ENCODE measurements at regions not wholly inside any gene's neighbourhood (a gene's known extent, or its start where the extent isn't known, plus 50 kb on each side); places are given as distances from the start of the nearest gene placed in this dataset.

DNA sequence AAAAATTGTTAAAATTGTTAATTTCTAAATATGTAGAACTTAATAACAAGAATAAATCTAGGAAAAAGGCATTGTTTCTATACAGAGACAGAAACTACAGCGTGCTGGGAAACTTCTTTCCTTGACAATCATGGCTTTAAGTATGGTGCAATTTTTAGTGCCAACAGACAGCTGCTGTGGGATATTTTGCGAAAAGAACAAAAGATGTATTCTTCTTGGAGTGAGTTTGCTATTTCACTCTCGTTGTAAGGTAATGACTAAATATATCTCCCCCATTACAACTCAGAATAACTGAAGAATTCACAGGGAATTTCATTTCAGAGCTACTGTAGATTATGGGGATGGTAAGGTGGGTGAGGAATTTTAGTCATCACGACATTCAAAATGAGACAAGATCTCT is 2055.0 kb upstream of the ACO1 start:
- Histone ChIP-seq H4K20me1 (ENCODE audit: insufficient read depth, low read length, poor library complexity, severe bottlenecking) (no peaks in the 10 kb centered on the region), H3F3A (ENCODE audit: low read depth) (no peaks in the 10 kb centered on the region), H3K4me3 (ENCODE audit: low read length, poor library complexity, severe bottlenecking) (no peak overlapping the region), H3K9ac (ENCODE audit: low read depth, low read length, poor library complexity, severe bottlenecking) (no peak overlapping the region), H3K9me3 (ENCODE audit: insufficient read depth, low read depth, low read length) (no peaks in the 10 kb centered on the region), H2AFZ (ENCODE audit: low read length) (no peak overlapping the region), H3K9me2 (replicated peaks; ENCODE audit: low read depth, low read length) (no peaks in the 10 kb centered on the region), H3K27me3 (ENCODE audit: insufficient read depth, low read length, poor library complexity, severe bottlenecking) (no peaks in the 10 kb centered on the region), H3K4me1 (ENCODE audit: insufficient read depth, low read length, poor library complexity, severe bottlenecking) (no peaks in the 10 kb centered on the region), H3K4me2 (ENCODE audit: low read depth, low read length, poor library complexity, severe bottlenecking) (no peak overlapping the region), H3K79me2 (ENCODE audit: insufficient read depth, low read length) (no peaks in the 10 kb centered on the region), H3K36me3 (ENCODE audit: insufficient read depth, low read length) (no peaks in the 10 kb centered on the region)
- TF ChIP-seq EZH2phosphoT487 (IDR thresholded peaks at IDR 0.05; ENCODE audit: borderline replicate concordance): no peak
- TF ChIP-seq, protein P1, sequence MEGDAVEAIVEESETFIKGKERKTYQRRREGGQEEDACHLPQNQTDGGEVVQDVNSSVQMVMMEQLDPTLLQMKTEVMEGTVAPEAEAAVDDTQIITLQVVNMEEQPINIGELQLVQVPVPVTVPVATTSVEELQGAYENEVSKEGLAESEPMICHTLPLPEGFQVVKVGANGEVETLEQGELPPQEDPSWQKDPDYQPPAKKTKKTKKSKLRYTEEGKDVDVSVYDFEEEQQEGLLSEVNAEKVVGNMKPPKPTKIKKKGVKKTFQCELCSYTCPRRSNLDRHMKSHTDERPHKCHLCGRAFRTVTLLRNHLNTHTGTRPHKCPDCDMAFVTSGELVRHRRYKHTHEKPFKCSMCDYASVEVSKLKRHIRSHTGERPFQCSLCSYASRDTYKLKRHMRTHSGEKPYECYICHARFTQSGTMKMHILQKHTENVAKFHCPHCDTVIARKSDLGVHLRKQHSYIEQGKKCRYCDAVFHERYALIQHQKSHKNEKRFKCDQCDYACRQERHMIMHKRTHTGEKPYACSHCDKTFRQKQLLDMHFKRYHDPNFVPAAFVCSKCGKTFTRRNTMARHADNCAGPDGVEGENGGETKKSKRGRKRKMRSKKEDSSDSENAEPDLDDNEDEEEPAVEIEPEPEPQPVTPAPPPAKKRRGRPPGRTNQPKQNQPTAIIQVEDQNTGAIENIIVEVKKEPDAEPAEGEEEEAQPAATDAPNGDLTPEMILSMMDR (conservative IDR thresholded peaks at IDR 0.05; ENCODE audit: low read length): no peak

DNA sequence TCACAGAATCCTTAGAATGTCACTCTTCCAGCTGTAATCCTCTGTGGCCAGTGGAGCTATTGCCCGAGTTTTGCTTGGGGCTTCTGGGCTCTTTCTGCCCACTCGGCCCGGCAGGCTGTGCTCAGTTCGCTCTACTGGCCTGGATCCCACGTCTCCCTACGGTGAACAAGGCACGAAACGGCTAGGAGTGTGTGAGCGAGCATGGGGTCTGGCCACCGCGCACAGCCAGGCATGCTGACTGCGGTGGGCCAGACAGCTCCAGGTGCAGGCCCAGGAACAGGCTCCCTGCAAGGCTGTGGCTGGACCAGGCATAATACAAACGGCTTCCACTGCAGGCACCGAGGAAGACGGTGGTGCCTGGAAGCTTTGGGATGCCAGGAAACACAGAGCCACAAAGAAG is 2035.5 kb upstream of the ACO1 start:
- H3K9ac ChIP-seq (ENCODE audit: low read depth, low read length, poor library complexity, severe bottlenecking): no peak overlapping the region
- no peaks in the 10 kb centered on the region for H3K9me3 ChIP-seq (ENCODE audit: insufficient read depth, low read depth, low read length)
- no peaks in the 10 kb centered on the region for H3K79me2 ChIP-seq (ENCODE audit: insufficient read depth, low read length)
- H3K4me1 ChIP-seq (ENCODE audit: insufficient read depth, low read length, poor library complexity, severe bottlenecking): no peaks in the 10 kb centered on the region
- H4K20me1 ChIP-seq (ENCODE audit: insufficient read depth, low read length, poor library complexity, severe bottlenecking): no peaks in the 10 kb centered on the region
- no peaks in the 10 kb centered on the region for H3K9me2 ChIP-seq (replicated peaks; ENCODE audit: low read depth, low read length)
- H3F3A ChIP-seq (ENCODE audit: low read depth): no peaks in the 10 kb centered on the region
- no peaks in the 10 kb centered on the region for H3K27me3 ChIP-seq (ENCODE audit: insufficient read depth, low read length, poor library complexity, severe bottlenecking)
- no peak overlapping the region for H3K4me3 ChIP-seq (ENCODE audit: low read length, poor library complexity, severe bottlenecking)
- no peak overlapping the region for H3K4me2 ChIP-seq (ENCODE audit: low read depth, low read length, poor library complexity, severe bottlenecking)
- no peak overlapping the region for H2AFZ ChIP-seq (ENCODE audit: low read length)
- no peaks in the 10 kb centered on the region for H3K36me3 ChIP-seq (ENCODE audit: insufficient read depth, low read length)
- no peak for TF ChIP-seq EZH2phosphoT487 (IDR thresholded peaks at IDR 0.05; ENCODE audit: borderline replicate concordance)
- TF ChIP-seq, protein P1 (conservative IDR thresholded peaks at IDR 0.05; ENCODE audit: low read length): no peak

DNA sequence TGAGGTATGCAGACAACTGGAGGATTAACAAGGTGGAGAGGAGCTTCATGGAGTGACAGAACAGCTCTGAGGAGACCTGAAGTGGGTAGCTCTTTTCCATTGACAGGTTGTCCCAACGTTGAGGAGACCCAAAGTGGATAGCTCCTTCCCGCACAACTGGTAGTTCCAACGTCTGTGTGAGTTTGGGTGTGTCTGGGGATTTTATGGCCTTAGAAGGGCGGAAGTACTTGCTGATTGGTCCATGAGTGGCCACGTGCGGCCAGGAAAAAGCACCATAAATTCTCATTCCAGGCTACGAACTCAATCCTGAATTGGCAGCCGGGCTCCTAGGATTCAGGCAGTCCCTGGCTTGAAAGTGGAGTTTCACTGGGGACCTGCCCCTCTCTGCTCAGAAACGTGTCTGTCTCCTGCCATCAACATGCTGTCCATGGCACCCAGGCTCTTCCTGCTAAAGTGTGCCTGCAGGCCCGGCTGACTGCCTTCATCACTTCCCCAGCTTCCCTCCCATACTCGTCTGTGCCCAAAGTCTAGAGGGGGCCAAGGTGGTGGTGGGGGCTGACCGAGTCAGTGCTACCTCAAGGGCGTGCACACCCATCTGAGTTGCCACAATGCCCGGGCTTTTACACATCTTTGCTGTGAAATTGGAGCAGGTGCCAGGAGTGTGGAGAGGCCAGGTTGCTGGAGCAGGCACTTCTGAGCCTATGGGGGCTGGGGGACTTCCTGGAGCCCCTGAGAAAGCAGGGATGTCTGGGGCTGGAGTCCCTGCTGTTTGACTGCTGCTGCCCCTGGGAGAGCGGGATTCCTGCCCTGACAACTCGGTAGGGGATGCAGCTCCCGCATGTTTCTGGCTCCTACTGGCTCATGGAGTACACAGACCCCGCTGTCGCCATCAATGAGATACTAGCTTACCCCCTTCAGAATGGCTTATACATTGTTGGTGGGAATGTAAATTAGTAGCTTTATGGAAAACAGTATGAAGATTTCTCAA is 2034.6 kb upstream of the ACO1 start:
- no peak overlapping the region for H3K9ac ChIP-seq (ENCODE audit: low read depth, low read length, poor library complexity, severe bottlenecking)
- H4K20me1 ChIP-seq (ENCODE audit: insufficient read depth, low read length, poor library complexity, severe bottlenecking): no peaks in the 10 kb centered on the region
- TF ChIP-seq, protein P1 (conservative IDR thresholded peaks at IDR 0.05; ENCODE audit: low read length): no peak
- no peak for TF ChIP-seq EZH2phosphoT487 (IDR thresholded peaks at IDR 0.05; ENCODE audit: borderline replicate concordance)
- H3K4me3 ChIP-seq (ENCODE audit: low read length, poor library complexity, severe bottlenecking): no peak overlapping the region
- H3K9me3 ChIP-seq (ENCODE audit: insufficient read depth, low read depth, low read length): no peaks in the 10 kb centered on the region
- H3K27me3 ChIP-seq (ENCODE audit: insufficient read depth, low read length, poor library complexity, severe bottlenecking): no peaks in the 10 kb centered on the region
- H3K79me2 ChIP-seq (ENCODE audit: insufficient read depth, low read length): no peaks in the 10 kb centered on the region
- H3K4me2 ChIP-seq (ENCODE audit: low read depth, low read length, poor library complexity, severe bottlenecking): no peak overlapping the region
- H3K4me1 ChIP-seq (ENCODE audit: insufficient read depth, low read length, poor library complexity, severe bottlenecking): no peaks in the 10 kb centered on the region
- H3K9me2 ChIP-seq (replicated peaks; ENCODE audit: low read depth, low read length): no peaks in the 10 kb centered on the region
- no peak overlapping the region for H2AFZ ChIP-seq (ENCODE audit: low read length)
- H3F3A ChIP-seq (ENCODE audit: low read depth): no peaks in the 10 kb centered on the region
- H3K36me3 ChIP-seq (ENCODE audit: insufficient read depth, low read length): no peaks in the 10 kb centered on the region

Measured in Loucy (cell line).